ENCODE measurements at regions not wholly inside any gene's neighbourhood (a gene's known extent, or its start where the extent isn't known, plus 50 kb on each side); places are given as distances from the start of the nearest gene placed in this dataset.

GRCh38 chr6:163946437-163946836 lies 531.9 kb downstream of the QKI start:
- TF ChIP-seq EP300 (IDR thresholded peaks at IDR 0.05; ENCODE audit: borderline replicate concordance) (no peak), RAD21 (IDR thresholded peaks at IDR 0.05; ENCODE audit: low read depth) (no peak), ZBTB7A (IDR thresholded peaks at IDR 0.05; ENCODE audit: low read depth) (no peak), CEBPB (IDR thresholded peaks at IDR 0.05) (no peak), TAF1 (IDR thresholded peaks at IDR 0.05; ENCODE audit: low read depth) (no peak), NFIC (IDR thresholded peaks at IDR 0.05) (no peak), FOXM1 (IDR thresholded peaks at IDR 0.05; ENCODE audit: borderline replicate concordance, low read depth) (no peak), TCF12 (IDR thresholded peaks at IDR 0.05; ENCODE audit: low read depth) (no peak), EGR1 (IDR thresholded peaks at IDR 0.05) (no peak), YY1 (IDR thresholded peaks at IDR 0.05; ENCODE audit: low read depth) (no peak), REST (IDR thresholded peaks at IDR 0.05; ENCODE audit: low read depth) (no peak), USF1 (IDR thresholded peaks at IDR 0.05) (no peak)
- TF ChIP-seq, protein P1, sequence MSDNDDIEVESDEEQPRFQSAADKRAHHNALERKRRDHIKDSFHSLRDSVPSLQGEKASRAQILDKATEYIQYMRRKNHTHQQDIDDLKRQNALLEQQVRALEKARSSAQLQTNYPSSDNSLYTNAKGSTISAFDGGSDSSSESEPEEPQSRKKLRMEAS (IDR thresholded peaks at IDR 0.05), result no peak
